ENCODE measurements at regions not wholly inside any gene's neighbourhood (a gene's known extent, or its start where the extent isn't known, plus 50 kb on each side); places are given as distances from the start of the nearest gene placed in this dataset.
A peak's percentile ranks its signal among the peaks of the same experiment; 100 is the strongest.

DNA sequence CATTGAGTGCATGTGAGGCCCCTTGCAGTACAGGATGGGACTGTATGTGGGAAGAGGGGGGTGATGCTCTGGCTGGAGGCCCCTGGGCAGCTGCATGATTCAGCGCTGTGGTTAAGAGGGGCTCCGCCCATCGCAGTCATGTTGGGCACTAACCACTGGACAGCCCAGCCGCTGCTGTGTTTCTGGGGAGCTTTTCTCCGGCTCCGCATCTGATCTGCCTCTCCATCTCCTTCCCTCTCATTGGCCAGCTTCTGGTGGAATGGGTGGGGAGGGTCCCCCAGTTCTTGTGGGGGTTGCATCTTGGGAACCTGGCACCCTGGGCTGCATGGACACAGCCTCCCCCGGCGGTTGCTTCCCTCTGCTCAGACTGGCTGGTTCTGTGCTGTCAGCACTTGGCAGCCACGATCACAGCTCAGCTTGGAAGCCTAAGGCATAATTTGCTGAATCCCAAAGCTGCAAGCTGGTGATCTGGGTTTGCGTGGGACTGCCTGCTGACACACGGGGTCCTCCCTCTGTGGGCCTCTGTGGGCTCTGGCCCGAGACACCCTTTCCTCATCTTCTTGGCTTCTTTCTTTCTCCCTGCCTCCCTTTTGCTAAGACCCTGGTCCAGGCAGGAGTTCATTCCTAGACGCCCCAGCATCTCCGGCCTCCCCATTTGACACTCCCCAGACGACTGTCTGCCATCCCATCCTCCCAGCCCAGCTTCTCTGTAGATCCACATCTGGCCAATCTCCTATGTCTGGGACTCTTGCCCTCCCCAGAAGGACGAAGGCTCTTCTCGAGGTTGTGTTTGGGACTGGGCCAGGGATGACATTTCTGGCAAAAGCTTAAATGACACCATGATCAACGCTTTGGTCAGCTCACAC, 168.3 kb downstream of the SEC14L1 start:
- DNase-seq, result no peak

DNA sequence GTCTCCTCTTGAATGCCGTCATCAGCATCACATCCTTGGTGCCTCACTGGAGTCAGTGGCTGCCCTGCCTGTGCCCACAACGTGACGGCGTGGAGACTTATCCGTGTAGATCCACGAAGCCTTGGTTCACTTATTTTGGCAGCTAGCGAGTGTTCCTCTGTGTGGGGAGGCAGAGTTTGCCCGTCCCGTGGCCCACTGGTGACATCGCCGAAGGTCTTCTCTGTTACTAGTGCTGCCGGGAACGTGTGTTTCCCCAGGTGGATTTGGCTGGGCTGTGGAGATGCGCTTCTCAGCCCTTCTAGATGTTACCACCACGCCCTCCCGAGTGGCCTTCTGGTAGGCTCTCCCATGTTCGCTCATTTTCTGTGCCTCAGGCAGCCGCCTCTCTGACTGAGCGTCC, 169.6 kb downstream of the SEC14L1 start:
- no peak for DNase-seq

GRCh38 chr17:77311371-77311981, 170.7 kb downstream of the SEC14L1 start:
- no peak for DNase-seq

GRCh38 chr17:77312061-77312701, 171.4 kb downstream of the SEC14L1 start:
- no peak for DNase-seq

- no peak for DNase-seq
Measured at GRCh38 chr17:77312786-77313599, 172.2 kb downstream of the SEC14L1 start.

GRCh38 chr17:77313831-77314230, 173.1 kb downstream of the SEC14L1 start:
- DNase-seq, result no peak

- DNase-seq, result no peak
Measured at GRCh38 chr17:77314601-77315000, 173.8 kb downstream of the SEC14L1 start.

GRCh38 chr17:77315010-77315409, 174.2 kb downstream of the SEC14L1 start:
- no peak for DNase-seq

DNA sequence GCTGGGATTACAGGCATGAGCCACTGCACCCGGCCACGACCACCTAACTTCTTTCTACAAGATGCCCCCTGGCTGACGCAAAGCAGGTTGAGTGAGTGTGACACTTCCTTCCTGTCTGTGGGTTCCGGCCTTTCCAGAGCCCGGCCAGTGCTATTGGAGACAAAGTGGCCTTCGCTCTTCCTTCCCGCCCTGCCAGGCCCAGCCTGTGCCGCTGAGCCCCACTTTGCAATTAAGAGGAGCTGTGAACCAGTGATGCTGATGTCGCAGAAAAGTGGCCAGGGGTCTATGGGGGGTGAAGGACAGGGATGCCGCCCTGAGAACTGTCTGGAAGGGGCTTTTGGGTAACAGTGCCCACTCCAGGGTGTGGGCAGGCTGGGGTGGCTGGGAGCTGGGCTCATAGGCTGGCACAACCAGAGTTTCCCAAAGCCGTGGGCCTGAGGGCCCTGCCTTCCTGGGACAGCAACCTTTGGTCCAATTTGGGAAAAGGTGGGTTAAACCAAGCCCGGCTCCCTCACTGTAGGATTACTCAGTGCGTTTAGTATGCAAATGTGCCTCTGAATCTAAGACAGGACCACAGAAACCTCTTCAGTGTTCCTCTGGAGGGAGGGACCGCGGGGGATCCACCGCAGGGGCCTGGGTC, 174.9 kb downstream of the SEC14L1 start:
- no peak for DNase-seq

DNA sequence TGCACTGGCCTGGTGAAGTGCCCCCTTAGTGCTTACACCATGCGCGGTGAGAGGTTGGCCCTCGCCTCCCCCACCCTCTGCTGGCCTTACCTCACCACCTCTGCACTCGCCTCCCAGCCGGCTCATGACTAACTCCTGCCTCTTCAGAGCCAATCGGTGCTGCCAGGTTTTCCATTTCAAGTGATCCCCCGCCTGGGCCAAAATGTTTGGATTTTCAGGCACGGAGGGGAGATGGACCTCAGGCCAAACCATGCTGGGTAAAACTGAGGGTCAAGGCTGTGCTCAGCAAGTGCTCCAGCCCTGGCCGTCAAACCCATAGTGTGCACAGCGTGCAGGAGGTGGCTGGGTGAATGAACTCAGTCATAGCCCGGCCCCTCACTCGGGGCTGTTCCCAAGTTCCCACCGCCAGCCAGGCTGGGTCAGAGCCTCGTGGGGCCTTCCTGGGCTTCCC, 175.4 kb downstream of the SEC14L1 start:
- no peak for DNase-seq

DNA sequence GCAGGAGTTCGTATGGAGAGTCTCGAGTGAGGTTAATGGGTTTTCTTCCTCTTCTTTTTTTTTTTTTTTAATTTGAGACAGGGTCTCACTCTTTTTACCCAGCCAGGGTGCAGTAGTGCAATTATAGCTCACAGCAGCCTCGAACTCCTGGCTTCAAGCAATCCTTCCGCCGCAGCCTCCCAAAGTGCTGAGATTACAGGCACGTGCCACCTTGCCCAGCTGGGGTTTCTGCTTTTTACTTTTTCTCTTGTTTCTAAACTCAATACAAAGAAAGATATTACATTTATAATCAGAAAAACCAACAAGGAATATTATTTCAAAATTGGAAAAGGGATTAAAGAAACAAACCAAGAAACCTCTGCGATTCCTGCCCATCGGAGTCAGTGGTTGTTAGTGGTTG, 175.9 kb downstream of the SEC14L1 start:
- no peak for DNase-seq

GRCh38 chr17:77317091-77317750, 176.5 kb downstream of the SEC14L1 start:
- DNase-seq, result no peak

GRCh38 chr17:77318021-77318420, 177.3 kb downstream of the SEC14L1 start:
- no peak for DNase-seq

DNA sequence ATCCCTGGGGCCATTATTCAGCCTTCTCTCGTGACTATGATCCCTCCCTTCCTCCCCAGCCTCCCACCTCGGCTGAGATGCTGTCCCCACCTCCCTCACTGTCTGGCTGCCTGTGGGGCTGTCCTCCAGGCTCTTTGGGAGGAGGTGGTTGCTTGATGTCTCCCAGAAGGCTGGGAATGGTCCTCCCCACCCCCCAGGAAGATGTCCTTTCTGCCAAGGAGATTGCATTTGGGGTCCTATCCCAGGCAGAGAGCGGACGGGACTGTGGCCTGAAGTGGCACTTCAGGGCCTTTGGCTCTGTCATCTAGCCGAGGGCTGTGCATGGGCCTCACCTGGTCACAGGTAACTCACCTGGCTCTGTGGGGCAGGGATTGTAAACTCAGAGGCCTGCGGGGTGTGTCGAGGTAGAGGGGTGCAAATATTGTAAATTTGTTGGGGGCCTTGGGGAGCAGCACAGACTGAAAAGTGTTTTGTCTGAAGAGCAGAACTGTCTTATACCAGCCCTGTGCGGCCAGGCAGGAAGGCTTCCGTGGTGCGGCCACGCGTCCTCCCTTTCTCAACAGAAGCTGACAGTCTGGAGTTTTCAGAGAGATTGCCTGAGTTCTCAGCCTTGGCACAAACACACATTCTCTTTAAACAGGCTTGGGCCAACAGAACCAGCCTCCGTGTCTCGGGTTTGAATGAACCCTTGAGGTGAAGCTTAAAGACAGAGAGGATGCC, 177.9 kb downstream of the SEC14L1 start:
- no peak for DNase-seq

- DNase-seq, result peak; percentile 89
Measured at GRCh38 chr17:77319211-77320043, 178.7 kb downstream of the SEC14L1 start.

DNA sequence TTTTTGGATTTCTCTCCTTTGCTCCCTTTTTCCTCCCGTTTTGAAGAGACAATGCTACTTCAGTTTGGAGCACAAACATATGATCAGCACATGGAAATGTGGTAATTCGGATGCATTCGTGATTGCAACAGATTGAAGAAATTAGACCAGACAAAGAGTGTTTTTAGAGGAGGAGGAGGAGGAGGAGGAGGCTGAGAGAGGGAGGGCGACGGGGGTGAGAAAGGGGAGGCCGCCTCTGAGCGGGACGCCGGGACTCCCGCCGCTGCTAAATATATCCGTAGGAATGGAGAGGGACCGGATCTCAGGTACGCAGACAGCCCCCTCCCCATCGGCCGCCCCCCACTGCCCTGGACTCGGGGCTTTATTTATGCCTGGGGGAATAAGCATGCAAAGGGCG, 179.3 kb downstream of the SEC14L1 start:
- DNase-seq, result peak; percentile 51

DNA sequence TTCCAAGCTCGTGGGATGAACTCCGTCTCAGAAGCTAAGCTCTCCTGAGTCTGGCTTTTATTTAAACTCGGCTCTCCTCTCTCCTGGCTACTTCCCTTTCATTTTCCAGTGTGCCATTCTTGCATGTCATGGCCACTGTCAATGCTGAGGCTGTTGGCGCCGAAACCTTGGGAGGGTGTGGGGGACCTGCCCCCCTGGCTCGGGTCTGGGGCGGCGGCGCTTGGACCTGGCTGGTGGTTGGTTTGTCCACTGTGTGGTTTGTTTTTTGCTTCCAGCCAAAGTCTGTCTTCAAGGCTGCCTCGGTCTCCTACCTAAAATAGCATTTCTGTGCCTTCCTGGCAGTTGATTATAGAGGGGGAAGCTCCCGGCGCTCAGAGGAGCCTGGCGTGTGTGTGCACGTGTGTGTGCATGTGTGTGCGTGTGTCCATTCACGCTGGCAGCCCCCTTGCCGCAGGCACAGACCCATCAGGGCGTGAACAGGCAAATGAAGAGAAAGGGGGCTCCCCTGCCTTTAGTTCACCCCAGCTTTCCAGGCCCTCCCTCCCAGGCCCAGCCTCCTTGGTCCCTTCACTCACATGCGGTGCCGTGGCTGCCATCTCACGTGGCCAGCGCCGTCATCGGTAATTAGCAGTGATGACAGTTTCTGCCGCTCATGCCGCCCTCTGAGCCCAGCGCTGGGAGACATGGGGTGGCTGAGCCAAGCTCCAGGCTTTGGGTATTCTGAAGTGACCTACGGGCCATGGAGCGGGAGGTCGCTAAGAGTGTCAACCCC, 179.9 kb downstream of the SEC14L1 start:
- DNase-seq, result peak; percentile 60

DNA sequence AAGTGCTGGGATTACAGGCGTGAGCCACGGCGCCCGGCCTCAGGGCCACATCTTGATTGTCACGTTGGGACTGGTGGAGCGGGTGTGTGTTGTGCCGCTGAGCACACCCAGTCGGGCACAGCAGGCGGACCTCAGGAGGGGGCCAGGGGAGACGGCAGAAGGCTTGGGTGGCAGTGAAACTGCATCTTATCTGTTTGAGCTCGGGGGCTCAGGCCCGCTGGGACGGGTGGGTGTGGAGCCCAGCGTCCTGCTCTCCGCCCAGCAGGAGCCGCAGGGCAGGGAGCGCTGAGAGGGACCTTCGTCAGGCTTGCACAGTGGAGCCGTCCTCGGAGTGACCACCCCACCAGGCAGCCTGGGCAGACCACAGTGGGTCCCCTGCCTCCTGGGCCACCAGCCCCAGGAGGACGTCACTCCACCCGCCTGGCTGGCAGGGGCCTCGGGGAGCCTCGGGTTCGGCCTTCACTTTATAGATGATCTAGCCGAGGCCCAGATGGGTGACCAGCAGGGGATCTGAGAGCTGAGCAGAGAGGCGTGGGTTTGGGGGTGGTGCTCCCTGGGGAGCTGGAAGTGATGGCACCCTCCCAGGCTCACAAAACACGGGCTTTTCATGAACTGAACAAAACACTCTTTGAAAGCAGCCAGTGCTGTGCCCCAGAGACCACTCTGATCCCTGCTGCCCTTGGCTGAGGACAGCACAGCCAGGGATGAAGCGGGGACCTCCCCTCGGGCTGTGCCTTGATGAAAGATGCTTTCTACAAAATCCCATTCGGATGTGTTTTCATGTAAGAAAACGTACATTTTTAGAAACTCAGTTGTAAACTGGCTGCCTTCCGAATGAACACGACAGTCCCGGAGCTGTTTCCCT, 181.1 kb downstream of the SEC14L1 start:
- peak; percentile 60 for DNase-seq
